GM21390 (cell line): ENCODE measurements at regions not wholly inside any gene's neighbourhood (a gene's known extent, or its start where the extent isn't known, plus 50 kb on each side); places are given as distances from the start of the nearest gene placed in this dataset.

ENCODE experiments used
- ATAC-seq: cut with Tn5 transposase; IDR thresholded peaks from one replicate; pipeline ENCODE4 v1.9.1; 2021; ENCODE audit not compliant: unreplicated experiment

DNA sequence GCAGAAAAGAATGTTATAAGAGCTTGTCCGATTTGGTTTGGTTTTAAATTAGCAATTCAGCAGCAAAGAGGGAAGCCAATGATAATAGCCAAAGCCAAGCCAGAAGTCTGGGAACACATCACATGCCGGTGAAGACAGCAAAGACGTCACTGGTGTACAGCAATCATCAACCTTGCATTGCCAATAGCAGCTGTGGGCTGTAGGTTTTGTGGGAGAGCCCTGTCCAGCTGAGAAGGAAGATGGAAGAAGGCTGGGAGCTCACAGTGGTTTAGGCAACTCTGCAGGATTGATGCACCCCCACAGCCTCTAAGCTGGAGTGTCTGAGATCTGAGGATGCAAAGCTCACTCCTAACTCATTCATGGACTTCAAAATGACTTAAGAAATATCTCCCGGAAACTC, 338.7 kb downstream of the SIPA1L2 start:
- no peak for ATAC-seq

DNA sequence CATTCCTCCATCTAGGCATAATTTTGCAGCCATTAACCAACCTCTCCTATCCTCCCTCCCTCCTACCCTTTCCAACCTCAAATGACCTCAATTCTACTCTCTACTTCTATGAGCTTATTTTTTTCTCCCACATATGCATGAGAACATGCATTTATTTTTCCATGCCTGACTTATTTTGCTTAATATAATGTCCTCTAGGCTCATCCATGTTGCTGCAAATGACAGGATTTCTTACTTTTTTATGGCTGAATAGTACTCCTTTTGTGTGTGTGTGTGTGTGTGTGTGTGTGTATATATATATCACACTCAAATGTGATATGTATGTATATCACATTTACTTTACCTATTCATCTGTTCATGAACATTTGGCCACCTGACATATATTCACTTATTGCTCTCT, 339.4 kb downstream of the SIPA1L2 start:
- ATAC-seq = no peak

DNA sequence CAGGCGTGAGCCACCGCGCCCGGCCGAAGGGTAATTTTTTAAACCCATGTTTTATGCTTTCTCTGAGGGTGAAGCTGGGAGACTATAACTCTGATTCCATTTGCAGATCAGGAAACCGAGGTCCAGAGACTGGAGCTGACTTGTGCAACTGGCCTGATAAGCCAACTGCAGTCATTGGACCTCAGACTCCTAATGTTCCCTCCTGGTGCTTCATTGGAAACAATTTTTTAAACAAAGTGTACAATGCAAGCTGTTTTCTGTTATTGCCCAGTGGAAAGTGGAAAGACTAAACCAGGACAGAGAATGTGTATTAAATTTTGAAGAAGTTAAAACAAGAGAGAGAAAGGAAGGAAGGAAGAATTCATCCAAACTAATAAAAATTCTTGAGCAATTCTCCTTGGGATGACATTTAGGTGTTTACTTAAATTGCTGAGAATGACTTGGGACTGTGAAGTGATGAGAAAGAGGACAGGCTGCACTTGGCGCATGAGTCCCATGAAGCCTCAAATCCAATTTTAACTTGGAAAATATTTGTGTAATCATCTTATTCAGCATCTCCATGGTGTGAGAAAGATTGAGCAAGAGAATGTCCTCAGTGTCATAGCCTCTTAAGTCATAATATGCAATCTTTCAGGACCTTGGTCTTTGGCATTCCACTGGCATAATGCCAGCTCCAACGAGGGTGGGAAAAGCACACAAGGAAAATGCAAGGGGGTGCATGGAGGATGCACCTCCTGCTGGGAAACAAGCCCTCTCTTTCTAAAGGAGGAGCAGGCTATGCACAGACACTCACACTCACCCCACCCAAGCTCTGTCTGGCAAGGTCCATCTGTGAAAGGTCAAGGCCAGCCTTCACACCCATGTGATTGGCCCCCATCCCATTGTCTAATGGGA, 342.0 kb downstream of the SIPA1L2 start:
- ATAC-seq = no peak

DNA sequence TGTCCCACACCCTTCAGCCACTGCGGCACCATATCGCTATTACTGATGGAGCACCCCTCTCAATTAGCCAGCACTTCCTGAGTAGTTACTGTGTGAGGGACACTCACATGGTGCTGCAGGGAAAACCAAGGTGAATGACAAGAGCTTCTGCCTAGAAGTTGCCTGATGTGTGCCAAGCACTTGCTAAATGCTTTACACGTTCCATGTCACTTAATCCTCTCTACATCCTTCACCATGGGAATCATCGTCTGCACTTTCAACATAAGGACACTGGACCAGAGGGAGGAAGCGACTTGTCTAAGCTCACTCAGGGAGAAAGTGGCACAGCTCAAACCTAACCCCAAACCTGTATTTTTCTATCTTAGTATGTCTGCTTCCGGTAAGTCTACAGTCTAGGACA, 344.8 kb downstream of the SIPA1L2 start:
- ATAC-seq = no peak

DNA sequence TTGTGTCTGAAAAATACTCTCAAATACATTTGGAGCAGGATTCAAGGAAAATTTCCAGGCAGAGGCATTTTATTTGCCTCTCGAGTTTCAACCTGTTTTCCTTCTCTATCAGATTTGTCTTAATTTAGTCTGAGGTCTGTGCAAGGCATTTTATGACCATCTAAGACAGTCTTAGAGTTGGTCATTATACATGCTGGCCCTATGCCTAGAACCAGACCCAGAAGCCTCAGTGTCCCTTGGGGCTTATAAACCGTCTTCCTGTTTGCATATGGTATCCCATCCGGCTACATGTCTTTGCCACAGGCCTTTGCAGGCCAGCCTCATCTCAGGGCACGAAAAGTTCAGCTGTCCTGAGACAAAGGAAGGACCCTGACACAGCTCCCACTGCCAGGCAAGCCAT, 346.1 kb downstream of the SIPA1L2 start:
- ATAC-seq = no peak

DNA sequence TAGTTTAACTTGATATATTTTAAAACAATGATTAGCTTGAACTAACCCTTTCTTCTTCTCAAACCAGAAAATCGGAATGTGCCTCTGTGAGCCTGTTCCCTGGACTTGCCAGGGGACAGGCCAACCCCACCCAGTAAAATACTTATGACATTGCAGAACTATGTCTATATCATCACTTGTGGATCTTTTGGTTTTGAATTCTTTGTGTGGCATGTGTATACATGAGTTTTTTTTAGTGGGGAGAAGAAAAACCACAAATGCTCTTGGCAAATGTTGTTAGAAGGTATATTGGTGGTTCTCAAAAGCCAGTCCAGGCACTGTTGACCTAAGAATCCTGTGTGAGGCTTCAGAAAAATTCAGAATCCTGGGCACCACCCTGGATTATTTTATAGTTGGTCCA, 347.4 kb downstream of the SIPA1L2 start:
- no peak for ATAC-seq

DNA sequence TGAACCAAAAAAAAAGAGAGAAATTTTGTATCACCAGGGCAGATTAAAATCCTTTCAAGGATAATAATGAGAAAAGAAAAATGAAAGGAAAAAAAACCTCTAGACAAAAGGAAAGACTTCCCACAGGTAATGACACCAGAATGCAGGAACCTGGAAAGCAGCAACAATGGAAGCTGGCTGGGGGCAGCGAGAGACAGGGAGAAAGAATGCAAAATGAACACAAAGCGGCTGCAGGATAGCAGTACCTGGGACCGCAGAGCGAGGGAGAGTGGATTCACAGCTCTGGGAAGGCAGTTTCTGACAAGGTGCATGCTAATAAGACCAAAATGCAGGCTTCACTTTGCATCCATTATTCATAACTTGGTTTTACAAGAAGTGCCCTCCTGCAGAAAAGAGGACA, 349.0 kb downstream of the SIPA1L2 start:
- no peak for ATAC-seq

DNA sequence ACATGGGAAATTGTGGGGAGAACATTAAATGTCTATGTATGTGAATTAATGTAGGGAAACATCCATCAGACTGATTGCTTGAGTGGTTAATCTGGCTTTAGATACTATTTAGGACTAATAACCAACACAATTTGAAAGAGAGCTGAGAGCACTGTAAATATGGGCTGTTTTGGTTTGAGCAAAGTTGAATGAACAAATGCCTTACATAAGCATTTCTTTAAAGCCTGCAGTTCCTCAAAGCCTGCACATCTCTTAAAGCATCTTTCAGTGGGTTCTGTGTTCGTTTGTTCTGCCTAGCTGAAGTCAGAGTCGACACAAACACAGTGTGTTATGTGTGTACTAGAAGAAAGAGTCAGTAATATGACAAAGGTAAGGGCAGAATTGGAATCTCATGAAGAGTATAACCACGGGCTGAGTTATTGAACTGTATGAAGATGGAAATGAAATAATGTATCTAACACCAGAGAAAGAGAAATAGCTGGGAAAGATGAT, 350.0 kb downstream of the SIPA1L2 start:
- no peak for ATAC-seq

DNA sequence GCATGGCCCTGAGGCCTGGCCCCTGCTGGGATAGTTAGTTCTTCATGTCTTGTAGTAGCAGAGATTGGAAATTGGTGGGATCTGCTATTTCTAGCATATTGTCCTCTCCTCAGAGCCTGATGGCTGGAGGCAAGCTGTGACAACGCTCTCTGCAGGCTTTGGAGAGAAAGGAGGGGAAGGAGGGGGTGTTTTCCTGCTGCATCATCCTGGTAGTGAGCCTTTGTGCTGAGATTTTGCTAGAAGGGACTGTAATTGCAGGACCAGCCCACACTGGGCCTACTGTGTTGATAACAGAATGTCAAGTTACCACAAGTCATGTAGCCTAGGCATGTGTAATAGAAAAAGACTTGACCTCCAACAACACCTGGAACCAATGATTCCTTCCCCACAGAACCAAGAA, 351.0 kb downstream of the SIPA1L2 start:
- ATAC-seq = no peak

DNA sequence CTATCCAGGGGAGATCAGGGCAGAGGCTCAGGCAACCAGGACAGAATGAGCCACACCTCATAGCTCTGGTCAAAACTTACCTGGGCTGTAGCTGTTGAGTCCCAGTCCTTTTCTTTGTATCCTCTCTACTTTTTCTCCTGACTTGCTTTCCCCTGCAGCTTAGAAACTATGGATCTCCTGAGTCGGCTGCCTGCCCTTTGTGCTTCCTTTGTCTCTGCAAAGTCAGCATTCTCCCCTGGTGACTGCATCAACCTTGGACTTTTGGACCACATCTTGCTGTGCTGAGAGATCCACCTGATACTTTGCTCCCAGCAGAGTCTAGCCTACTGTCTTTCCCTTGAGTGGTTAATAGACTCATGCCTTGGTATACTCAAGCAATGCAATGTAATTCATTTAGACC, 353.3 kb downstream of the SIPA1L2 start:
- no peak for ATAC-seq

DNA sequence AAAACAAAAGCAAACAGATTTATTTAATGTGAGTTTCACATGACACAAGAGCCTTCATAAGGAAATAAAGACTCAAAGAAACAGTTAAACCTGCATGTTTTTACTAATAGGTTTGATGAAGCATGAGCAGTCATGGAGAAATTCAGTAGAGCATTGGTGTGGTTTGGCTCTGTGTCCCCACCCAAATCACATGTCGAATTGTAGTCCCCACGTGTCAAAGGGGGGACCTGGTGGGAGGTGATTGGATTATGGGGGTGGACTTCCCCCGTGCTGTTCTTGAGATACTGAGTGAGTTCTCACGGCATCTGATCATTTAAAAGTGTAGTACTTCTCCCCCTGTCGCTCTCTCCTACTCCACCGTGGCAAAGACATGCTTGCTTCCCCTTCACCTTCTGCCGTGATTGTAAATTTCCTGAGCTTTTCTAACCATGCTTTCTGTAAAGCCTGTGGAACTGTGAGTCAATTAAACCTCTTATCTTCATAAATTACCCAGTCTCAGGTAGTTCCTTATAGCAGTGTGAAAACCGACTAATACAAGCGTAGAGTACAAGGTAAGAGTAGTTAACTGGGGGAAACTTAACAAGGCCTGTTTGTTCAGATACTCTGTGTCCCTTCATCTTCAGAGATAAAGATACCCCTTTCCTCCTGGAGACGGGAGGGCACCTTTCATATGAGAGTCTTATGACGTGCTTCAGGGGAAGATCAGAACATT, 354.8 kb downstream of the SIPA1L2 start:
- no peak for ATAC-seq

DNA sequence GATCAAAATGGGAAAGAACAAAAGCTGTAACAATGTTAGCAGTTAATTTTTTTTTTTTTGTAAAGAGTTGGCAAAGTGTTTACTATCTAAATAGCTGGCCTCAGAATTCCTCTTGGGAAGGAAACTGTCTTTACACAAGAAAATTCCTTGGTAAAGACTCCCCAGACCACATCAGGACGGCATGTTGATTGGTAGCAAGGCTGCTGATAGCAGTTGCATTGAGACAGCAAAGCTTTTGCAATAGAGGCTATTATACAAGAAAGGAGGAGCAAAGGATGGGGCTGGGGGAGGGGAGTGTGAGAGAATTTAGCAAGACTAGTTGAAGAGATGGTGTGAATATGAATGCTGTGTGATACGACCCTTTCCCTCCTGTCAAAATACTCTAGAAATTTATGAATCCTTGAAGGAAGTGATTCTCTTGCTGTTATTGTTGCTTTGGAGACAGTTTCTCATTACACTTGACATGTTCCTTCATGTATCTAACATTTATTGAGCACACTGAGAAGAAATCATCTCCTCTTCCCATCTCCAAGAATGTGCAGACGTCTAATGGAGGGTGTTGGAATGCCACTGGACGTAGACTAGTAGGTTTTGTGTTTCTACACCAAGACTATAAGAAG, 355.6 kb downstream of the SIPA1L2 start:
- no peak for ATAC-seq

DNA sequence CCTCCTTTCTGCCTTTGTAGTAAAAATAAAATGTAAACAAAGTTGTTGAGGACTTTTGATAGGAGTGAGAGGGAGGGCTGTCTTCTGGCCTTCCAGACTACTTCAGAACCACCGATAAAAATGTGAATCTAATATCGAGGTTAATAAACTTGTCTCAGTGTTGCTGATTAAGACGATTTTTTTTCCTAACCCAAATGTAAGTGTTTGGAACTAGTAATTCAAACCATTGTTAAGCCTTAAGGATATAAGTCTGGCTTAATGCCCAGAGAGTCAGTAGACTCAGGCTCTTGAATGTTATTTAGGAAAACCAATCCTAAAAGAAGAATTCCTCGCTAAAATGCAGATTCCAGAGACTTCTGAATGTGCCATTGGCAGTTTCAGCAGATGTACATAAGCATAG, 356.9 kb downstream of the SIPA1L2 start:
- ATAC-seq = no peak

DNA sequence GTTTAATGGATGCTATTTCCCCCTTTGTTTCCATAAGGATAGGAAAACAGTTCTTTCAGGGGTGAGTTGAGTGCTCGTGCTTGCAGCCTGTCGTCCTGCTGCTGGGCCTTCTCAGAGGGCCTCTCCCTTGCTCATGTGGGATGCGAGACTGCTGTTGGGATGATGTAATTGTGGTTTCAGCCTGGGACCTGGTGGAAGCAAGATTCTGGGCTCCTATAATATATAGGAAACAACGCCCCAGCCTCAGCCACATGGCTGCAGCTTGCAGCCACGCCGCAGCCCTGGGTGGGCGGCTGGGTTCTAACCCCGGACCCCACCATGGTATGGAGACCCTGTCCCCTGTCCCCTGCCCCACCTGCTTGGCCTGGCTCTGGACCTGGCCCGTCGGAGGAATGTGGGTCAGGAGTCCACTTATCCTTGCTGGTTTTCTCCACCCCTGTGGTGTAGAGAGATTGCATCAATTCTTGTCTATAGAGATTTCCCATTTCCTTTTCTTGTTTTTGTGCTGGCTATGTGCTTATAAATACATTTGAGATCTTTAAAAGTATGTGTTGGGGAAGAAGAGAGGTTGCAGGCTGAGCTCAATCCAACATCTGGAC, 357.8 kb downstream of the SIPA1L2 start:
- ATAC-seq = no peak

DNA sequence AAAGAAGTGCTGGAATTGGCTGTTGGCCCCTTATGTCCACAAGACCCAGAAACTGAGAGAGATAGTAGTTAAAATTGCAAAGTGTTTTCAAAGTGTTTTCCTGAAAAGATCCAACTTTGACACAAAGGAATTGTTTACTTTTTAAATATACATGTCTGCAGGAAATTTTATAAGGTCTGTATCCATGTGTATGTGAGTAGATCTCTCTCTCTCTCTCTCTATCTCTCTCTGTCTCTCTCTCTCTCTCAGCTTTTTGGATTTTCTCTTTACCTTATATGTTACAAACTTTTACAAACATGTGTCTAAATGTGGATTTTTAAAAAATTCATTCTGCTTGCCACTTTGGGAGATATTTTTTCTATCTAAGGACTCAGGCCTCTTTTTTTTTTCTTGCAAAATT, 358.6 kb downstream of the SIPA1L2 start:
- no peak for ATAC-seq

DNA sequence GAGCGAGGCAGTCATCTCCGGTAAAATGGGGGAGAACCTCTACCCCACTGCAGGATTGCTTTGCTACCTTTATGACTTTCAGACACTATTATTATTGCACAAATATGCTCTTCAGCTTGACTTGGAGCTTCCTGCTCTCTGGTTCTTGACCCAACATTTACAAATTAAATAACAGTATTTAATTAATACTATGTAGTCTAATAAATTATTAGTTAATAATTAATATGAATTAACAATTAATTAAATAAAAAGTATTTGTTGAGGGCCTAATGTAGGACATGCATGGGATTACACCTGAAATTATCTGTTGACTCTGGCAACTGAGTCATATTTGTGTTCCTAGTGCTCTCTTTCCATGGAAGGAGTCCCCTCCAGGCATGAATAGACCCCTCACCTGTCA, 359.9 kb downstream of the SIPA1L2 start:
- ATAC-seq = no peak

DNA sequence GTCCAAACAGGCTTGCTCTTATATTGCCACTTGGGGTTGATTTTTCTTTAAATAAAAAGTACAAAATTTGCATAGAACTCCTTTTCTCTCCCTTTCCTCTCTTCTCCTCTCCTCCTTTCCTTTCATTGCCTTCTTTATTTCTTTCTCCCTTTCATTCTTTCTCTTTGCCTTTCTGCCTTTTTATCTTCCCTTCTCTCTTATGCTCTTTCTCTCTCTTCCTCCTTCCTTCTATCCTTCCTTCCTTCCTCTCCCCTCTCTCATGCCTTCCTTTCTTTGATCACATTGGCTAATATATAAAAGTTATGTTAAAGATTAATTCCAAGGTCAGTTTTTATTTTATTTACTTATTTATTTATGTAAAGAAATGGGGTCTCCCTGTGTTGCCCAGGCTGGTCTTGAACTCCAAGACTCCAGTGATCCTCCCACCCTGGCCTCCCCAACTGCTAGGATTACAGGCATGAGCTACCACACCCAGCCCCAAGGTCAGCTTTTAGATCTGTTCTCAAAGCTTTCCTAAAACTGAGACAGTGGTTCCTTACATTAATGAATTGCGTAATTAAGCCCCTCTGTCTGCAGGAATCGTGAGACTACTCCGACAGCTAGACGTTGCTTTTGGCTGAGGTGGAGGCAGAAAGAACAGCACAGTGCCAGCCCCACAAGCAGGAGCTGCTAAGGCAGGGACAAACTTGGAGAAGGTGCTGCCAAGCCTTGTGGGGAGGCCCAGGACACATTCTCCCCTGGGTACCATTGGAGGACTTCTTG, 361.9 kb downstream of the SIPA1L2 start:
- no peak for ATAC-seq

DNA sequence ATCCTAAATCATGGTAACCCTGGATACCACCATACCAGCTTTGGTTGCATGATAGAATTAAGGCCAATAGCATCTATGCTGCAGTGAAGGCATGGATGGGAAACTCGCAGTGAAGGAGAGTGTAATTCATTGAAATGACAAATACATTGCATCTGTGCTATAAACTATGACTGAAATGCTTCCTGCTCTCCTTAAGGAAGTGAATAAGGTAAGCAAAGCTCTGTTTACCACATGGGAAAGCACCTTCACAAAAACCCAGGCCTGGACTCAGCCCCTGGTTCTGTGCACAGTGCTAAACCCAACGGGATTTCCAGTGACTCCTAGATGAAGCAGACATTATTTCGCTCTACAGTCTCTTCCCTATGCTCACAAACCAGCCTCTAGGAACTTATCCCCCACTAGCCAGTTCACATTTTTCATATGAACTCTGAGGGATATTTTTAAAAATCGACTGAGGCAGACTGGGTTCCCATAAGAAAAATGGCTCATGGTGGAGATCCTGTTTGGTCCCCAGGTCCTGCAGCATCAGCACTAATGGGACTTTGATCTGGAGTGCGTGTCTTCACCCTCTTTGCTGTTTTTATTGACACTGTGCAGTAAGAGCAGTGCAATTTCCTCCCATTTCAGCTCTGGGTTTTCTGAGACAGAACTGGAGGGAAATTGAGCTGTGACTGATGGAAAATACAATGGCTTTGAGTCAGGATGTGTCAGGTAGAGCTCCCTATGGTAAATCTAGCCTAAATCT, 362.7 kb downstream of the SIPA1L2 start:
- ATAC-seq = no peak

DNA sequence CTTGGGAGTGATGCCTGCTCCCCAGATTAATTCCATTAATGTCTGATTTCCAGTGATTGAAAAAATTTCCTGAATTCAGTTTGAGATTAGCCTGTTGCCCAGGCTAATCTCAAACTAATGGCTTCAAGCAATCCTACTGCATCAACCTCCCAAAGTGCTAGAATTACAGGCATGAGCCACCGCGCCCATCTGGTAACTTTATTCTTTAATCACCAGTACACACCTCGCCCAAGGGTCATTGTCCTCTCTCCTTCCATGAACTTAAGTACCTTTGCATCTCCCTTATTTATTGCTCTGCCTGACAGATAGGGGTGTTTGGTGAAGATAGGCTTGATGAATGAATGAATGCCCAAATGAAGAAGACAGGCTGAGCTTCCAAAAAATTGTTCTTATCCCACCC, 366.5 kb downstream of the SIPA1L2 start:
- ATAC-seq = no peak

DNA sequence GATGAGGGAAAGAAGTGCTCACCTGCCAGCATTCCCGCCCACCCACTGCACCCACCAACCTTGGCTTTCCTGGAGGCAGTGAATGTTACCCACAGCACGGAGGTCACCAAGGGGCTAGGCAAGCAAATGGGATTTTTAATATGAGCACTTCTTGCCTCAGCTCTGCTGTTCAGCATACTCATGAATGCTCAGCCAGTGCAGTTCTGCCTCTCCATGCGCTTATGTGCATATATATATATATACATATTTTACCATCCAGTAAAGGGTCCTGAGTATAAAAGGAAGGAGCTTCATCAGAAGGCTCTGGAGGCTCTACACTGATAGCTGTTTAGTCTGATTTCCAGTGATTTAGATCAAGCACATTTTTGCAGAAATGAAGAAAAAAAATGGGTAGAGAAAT, 366.9 kb downstream of the SIPA1L2 start:
- no peak for ATAC-seq
